ENCODE measurements at regions not wholly inside any gene's neighbourhood (a gene's known extent, or its start where the extent isn't known, plus 50 kb on each side); places are given as distances from the start of the nearest gene placed in this dataset.

DNA sequence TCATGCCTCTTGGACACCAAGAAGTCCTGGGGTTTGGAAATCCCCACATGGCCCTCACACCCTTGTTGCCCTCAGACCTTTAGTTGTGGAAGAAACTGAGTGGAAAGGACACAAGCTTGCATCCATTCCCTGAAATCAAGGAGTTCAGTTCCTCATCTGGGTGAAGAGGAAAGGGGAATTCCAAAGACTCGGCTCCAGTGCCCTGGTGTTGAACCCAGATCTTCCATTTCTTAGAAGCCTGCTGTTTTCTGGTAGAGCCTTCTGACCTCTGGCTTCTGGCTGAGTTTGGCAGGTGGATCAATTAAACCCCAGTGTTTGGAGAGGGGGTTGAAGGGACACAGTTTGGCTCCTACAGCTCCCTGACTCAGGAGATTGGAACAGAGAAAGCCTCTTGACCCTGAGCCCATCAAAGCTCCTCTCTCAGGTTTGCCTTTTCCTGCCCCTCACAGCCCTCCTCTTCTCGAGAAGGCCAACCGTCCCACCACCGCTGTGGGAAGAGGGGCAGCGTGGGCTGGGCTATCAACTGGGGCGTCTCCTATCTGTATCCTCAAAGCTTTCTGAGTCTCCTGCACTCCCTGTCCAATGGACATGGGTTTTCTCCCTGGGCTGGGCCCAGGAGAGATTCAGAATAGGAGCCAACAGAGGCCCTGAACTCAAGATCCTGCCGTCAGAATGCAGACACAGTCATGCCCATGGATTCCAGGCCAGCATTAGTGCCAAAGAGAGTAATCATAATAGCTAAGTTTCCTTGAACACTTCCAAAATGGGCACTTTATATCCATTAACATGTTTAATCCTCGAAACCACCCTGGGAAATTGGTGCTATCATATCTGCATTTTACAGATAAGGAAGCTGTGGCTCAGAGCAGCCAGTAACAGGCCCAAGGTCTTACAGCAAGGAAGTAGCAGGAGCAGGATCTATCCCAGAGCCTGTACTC, 146.2 kb downstream of the VEGFA start:
- 9% methylated on average over 8 of the region's 8 CpGs for WGBS (ENCODE audit: insufficient coverage, low coverage, missing lambda C conversion rate)
- Histone ChIP-seq H3K9me1 (ENCODE audit: control insufficient read depth, insufficient read depth, low read length) (no peaks in the 10 kb centered on the region), H3K9me3 (replicated peaks; ENCODE audit: control insufficient read depth, insufficient read depth, low read depth, low read length) (no peaks in the 10 kb centered on the region), H3K36me3 (ENCODE audit: control insufficient read depth, insufficient read depth, low read length) (no peaks in the 10 kb centered on the region), H3K27ac (ENCODE audit: extremely low read depth, low read depth, low read length) (peak overlapping the region; percentile 61), H3K4me3 (no peak overlapping the region), H3K79me2 (ENCODE audit: control insufficient read depth, insufficient read depth, low read length) (no peaks in the 10 kb centered on the region), H2AFZ (ENCODE audit: low read depth, low read length) (peak overlapping the region; percentile 77), H4K20me1 (replicated peaks; ENCODE audit: control insufficient read depth, insufficient read depth, low read length) (no peaks in the 10 kb centered on the region), H3K4me2 (ENCODE audit: insufficient read depth, low read length) (peak overlapping the region; percentile 33; the same call in 1 of the 2 replicates), H3K4me1 (replicated peaks in 1 of 2; ENCODE audit: control insufficient read depth in 2 of 2, insufficient read depth in 2 of 2, low read length in 2 of 2) (peaks cover 32 to 65% of the 10 kb centered on the region in 2 experiments), H3K9ac (ENCODE audit: insufficient read depth in 1 of 2, low read depth in 2 of 2, low read length in 2 of 2) (peak overlapping the region; percentile 42 to 80), H3K27me3 (ENCODE audit: control insufficient read depth in 2 of 2, insufficient read depth in 2 of 2, low read length in 2 of 2) (no peaks in the 10 kb centered on the region)
- peak; percentile 84 for FAIRE-seq
- intact Hi-C loops (cut with micrococcal nuclease), result no loop called here
- CTCF ChIA-PET (ENCODE audit: low intra/inter-chr PET ratio), result no interaction called here
- POLR2A ChIA-PET, result interaction anchor here (0.6 to 7.6 kb wide), 8 partner anchors 9 to 132 kb away, joined by 3 to 102 read pairs (median 4); no protein-coding TSS in a partner anchor
- in situ Hi-C loops (cut with MboI), result no loop called here
- DNase-seq (ENCODE audit: extremely low read depth in 1 of 4, low spot score in 3 of 4), result peak in 3 of 4 experiments; percentile 59 to 72 (median 61)
- peak; percentile 56 for ATAC-seq
- no TSS peak for BruUV-seq (replicated peaks)
- 0 out of 2 replicates have a peak, but pooled peaks have one; percentile 55 for TF ChIP-seq ZEB2 (IDR thresholded peaks at IDR 0.05)
- TF ChIP-seq HIVEP1 (CRISPR knock-in tag; IDR thresholded peaks at IDR 0.05), result peak; percentile 64; the same call in 1 of the 2 replicates
- TF ChIP-seq, protein P1, sequence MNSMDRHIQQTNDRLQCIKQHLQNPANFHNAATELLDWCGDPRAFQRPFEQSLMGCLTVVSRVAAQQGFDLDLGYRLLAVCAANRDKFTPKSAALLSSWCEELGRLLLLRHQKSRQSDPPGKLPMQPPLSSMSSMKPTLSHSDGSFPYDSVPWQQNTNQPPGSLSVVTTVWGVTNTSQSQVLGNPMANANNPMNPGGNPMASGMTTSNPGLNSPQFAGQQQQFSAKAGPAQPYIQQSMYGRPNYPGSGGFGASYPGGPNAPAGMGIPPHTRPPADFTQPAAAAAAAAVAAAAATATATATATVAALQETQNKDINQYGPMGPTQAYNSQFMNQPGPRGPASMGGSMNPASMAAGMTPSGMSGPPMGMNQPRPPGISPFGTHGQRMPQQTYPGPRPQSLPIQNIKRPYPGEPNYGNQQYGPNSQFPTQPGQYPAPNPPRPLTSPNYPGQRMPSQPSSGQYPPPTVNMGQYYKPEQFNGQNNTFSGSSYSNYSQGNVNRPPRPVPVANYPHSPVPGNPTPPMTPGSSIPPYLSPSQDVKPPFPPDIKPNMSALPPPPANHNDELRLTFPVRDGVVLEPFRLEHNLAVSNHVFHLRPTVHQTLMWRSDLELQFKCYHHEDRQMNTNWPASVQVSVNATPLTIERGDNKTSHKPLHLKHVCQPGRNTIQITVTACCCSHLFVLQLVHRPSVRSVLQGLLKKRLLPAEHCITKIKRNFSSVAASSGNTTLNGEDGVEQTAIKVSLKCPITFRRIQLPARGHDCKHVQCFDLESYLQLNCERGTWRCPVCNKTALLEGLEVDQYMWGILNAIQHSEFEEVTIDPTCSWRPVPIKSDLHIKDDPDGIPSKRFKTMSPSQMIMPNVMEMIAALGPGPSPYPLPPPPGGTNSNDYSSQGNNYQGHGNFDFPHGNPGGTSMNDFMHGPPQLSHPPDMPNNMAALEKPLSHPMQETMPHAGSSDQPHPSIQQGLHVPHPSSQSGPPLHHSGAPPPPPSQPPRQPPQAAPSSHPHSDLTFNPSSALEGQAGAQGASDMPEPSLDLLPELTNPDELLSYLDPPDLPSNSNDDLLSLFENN (IDR thresholded peaks at IDR 0.05; ENCODE audit: low read depth in 2 of 2, low read length in 2 of 2), result peak in 1 of 2 experiments; percentile 67; a peak in 1 of 4 replicates
- no peak for TF ChIP-seq YBX1 (IDR thresholded peaks at IDR 0.05)
- TF ChIP-seq NR3C1 (CRISPR knock-in tag; IDR thresholded peaks at IDR 0.05), result no peak
- TF ChIP-seq, protein P2, sequence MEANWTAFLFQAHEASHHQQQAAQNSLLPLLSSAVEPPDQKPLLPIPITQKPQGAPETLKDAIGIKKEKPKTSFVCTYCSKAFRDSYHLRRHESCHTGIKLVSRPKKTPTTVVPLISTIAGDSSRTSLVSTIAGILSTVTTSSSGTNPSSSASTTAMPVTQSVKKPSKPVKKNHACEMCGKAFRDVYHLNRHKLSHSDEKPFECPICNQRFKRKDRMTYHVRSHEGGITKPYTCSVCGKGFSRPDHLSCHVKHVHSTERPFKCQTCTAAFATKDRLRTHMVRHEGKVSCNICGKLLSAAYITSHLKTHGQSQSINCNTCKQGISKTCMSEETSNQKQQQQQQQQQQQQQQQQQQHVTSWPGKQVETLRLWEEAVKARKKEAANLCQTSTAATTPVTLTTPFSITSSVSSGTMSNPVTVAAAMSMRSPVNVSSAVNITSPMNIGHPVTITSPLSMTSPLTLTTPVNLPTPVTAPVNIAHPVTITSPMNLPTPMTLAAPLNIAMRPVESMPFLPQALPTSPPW (CRISPR knock-in tag; IDR thresholded peaks at IDR 0.05), result no peak
- no peak for TF ChIP-seq CAMTA2 (CRISPR knock-in tag; conservative IDR thresholded peaks at IDR 0.05)
- TF ChIP-seq SMARCC2 (IDR thresholded peaks at IDR 0.05; ENCODE audit: low read depth), result no peak
- no peak for TF ChIP-seq SETDB1 (IDR thresholded peaks at IDR 0.05; ENCODE audit: low read length)
- TF ChIP-seq BRCA1 (IDR thresholded peaks at IDR 0.05), result no peak
- TF ChIP-seq BRCA1 (CRISPR knock-in tag; IDR thresholded peaks at IDR 0.05), result no peak
- no peak for TF ChIP-seq ZNF830 (CRISPR knock-in tag; IDR thresholded peaks at IDR 0.05)
- TF ChIP-seq, protein P3, sequence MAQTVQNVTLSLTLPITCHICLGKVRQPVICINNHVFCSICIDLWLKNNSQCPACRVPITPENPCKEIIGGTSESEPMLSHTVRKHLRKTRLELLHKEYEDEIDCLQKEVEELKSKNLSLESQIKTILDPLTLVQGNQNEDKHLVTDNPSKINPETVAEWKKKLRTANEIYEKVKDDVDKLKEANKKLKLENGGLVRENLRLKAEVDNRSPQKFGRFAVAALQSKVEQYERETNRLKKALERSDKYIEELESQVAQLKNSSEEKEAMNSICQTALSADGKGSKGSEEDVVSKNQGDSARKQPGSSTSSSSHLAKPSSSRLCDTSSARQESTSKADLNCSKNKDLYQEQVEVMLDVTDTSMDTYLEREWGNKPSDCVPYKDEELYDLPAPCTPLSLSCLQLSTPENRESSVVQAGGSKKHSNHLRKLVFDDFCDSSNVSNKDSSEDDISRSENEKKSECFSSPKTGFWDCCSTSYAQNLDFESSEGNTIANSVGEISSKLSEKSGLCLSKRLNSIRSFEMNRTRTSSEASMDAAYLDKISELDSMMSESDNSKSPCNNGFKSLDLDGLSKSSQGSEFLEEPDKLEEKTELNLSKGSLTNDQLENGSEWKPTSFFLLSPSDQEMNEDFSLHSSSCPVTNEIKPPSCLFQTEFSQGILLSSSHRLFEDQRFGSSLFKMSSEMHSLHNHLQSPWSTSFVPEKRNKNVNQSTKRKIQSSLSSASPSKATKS (CRISPR knock-in tag; IDR thresholded peaks at IDR 0.05), result no peak
- no peak for TF ChIP-seq NCOA2 (IDR thresholded peaks at IDR 0.05; ENCODE audit: partially characterized antibody in 2 of 2)
- TF ChIP-seq TCF3 (CRISPR knock-in tag; IDR thresholded peaks at IDR 0.05), result peak; percentile 74
- no peak for TF ChIP-seq PHB2 (IDR thresholded peaks at IDR 0.05; ENCODE audit: low read depth)
- TF ChIP-seq ZNF717 (CRISPR knock-in tag; IDR thresholded peaks at IDR 0.05), result no peak

All from K562 (cell line).